Fibroblast of lung (primary cell): ENCODE measurements at regions not wholly inside any gene's neighbourhood (a gene's known extent, or its start where the extent isn't known, plus 50 kb on each side); places are given as distances from the start of the nearest gene placed in this dataset.

Source experiments
- DNase-seq, 2 donors: peaks; one replicate each; pipeline versions ENCODE4 v3.0.0 to v3.0.0-alpha.2; 2010; ENCODE audit warnings: low read depth in 2 of 2
- H2AFZ ChIP-seq: 2 replicates; pipeline ENCODE4 v1.5.1; 2012; ENCODE audit warnings: low read length, control low read depth, inconsistent platforms
- H3K27ac ChIP-seq: 2 replicates; pipeline ENCODE4 v1.5.1; 2011; ENCODE audit warnings: low read length, control low read depth; ENCODE audit not compliant: insufficient read depth
- H3K27me3 ChIP-seq: 2 replicates; pipeline ENCODE4 v1.5.1; 2011; ENCODE audit warnings: mild to moderate bottlenecking, low read length; ENCODE audit not compliant: control insufficient read depth, insufficient read depth
- H3K36me3 ChIP-seq: 2 replicates; pipeline ENCODE4 v1.5.1; 2011; ENCODE audit warnings: low read length; ENCODE audit not compliant: control insufficient read depth, insufficient read depth
- H3K4me1 ChIP-seq: 2 replicates; pipeline ENCODE4 v1.5.1; 2011; ENCODE audit warnings: low read length; ENCODE audit not compliant: control insufficient read depth, insufficient read depth; ENCODE audit errors: extremely low read depth
- H3K4me2 ChIP-seq: 2 replicates; pipeline ENCODE4 v1.5.1; 2011; ENCODE audit warnings: low read length, control low read depth; ENCODE audit not compliant: insufficient read depth; ENCODE audit errors: extremely low read depth
- H3K4me3 ChIP-seq, 4 experiments: fragments of 200-600 bp in 1 of 4; sonication (generic) in 1 of 4; replicated peaks in 1 of 4; 2 replicates each; pipeline ENCODE4 v1.5.1; 2011 to 2016; ENCODE audit warnings: low read length in 4 of 4, low read depth in 3 of 4, mild to moderate bottlenecking in 3 of 4, control low read depth in 2 of 4, inconsistent platforms in 1 of 4, mixed read lengths in 1 of 4; ENCODE audit not compliant: insufficient read depth in 1 of 4; ENCODE audit errors: control extremely low read depth in 1 of 4
- H3K79me2 ChIP-seq: 2 replicates; pipeline ENCODE4 v1.5.1; 2012; ENCODE audit warnings: mild to moderate bottlenecking, low read length, inconsistent platforms; ENCODE audit not compliant: control insufficient read depth, insufficient read depth
- H3K9ac ChIP-seq: 2 replicates; pipeline ENCODE4 v1.5.1; 2011; ENCODE audit warnings: mild to moderate bottlenecking, low read length, control low read depth; ENCODE audit not compliant: insufficient read depth
- H3K9me3 ChIP-seq: 2 replicates; pipeline ENCODE4 v1.5.1; 2012; ENCODE audit warnings: low read depth, low read length; ENCODE audit not compliant: control insufficient read depth, insufficient read depth
- H4K20me1 ChIP-seq: 2 replicates; pipeline ENCODE4 v1.5.1; 2011; ENCODE audit warnings: low read length; ENCODE audit not compliant: control insufficient read depth, insufficient read depth; ENCODE audit errors: extremely low read depth
- EZH2 ChIP-seq: IDR thresholded peaks from 2 replicates; pipeline ENCODE4 v1.5.1; 2012; ENCODE audit warnings: low read length, control low read depth, mild to moderate bottlenecking; ENCODE audit errors: missing control alignments
- TF ChIP-seq, protein P1 (sequence below), 2 donors: IDR thresholded peaks in 1 of 2; conservative IDR thresholded peaks in 1 of 2; 1 replicate in 1 of 2; 2 replicates in 1 of 2; pipeline ENCODE4 v1.5.1; 2011 to 2012; ENCODE audit warnings: low read length in 2 of 2, control low read depth in 1 of 2, inconsistent platforms in 1 of 2, low read depth in 1 of 2, mild to moderate bottlenecking in 1 of 2

DNA sequence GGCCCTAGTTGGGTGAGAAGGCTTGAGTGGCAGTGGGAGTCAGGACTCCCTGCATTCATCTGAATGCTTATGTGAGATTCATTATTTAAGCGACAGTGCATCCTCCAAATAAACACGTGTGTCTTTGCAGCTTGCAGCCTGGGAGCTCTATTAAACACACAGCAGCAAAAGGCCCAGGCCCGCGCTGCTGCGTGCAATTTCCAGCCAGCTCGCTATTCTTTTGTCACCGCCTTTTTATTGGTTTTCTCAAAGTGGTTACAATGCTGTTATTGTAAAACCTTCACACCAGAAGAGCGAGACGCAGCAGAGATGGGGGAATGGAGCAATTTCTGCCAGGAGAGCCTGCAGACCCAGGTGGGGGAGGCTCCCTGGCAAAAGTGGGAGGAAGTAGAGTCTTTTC, 252.5 kb downstream of the BCOR start:
- no peak overlapping the region for H3K4me2 ChIP-seq
- H3K36me3 ChIP-seq = no peaks in the 10 kb centered on the region
- H3K27me3 ChIP-seq = no peaks in the 10 kb centered on the region
- DNase-seq = no peak
- no peak overlapping the region for H3K9ac ChIP-seq
- H4K20me1 ChIP-seq = no peaks in the 10 kb centered on the region
- no peaks in the 10 kb centered on the region for H3K9me3 ChIP-seq
- no peaks in the 10 kb centered on the region for H3K4me1 ChIP-seq
- H2AFZ ChIP-seq = no peak overlapping the region
- H3K4me3 ChIP-seq = no peak overlapping the region
- TF ChIP-seq, protein P1, sequence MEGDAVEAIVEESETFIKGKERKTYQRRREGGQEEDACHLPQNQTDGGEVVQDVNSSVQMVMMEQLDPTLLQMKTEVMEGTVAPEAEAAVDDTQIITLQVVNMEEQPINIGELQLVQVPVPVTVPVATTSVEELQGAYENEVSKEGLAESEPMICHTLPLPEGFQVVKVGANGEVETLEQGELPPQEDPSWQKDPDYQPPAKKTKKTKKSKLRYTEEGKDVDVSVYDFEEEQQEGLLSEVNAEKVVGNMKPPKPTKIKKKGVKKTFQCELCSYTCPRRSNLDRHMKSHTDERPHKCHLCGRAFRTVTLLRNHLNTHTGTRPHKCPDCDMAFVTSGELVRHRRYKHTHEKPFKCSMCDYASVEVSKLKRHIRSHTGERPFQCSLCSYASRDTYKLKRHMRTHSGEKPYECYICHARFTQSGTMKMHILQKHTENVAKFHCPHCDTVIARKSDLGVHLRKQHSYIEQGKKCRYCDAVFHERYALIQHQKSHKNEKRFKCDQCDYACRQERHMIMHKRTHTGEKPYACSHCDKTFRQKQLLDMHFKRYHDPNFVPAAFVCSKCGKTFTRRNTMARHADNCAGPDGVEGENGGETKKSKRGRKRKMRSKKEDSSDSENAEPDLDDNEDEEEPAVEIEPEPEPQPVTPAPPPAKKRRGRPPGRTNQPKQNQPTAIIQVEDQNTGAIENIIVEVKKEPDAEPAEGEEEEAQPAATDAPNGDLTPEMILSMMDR (conservative IDR thresholded peaks at IDR 0.05 in 1 of 2, IDR thresholded peaks at IDR 0.05 in 1 of 2; ENCODE audit: low read depth in 1 of 2, low read length in 2 of 2) = no peak
- TF ChIP-seq EZH2 = no peak
- H3K27ac ChIP-seq = no peak overlapping the region
- H3K79me2 ChIP-seq = no peaks in the 10 kb centered on the region

DNA sequence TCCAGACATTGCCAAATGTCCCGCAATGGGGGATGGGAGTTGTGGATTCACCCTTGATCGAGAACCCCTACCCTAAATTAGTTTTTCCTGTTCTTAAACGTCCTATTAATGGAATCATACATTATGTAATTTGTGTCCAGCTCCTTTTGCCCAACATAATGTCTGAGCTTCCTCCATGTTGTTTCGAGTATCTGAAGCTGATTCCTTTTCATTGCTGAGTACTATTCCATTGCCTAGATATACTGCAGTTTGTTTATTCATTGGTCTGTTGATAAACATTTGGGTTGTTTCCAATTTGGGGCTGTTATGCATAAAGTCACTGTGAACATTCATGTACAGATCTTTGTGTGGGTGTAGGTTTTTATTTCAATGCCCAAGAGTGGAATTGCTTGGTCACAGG, 251.3 kb downstream of the BCOR start:
- no peak for DNase-seq
- Histone ChIP-seq H3K9me3 (no peaks in the 10 kb centered on the region), H3K4me2 (no peak overlapping the region), H3K9ac (no peak overlapping the region), H3K4me1 (no peaks in the 10 kb centered on the region), H2AFZ (no peak overlapping the region), H4K20me1 (no peaks in the 10 kb centered on the region), H3K4me3 (no peak overlapping the region), H3K27me3 (no peaks in the 10 kb centered on the region), H3K79me2 (no peaks in the 10 kb centered on the region), H3K36me3 (no peaks in the 10 kb centered on the region), H3K27ac (no peak overlapping the region)
- TF ChIP-seq, protein P1 (conservative IDR thresholded peaks at IDR 0.05 in 1 of 2, IDR thresholded peaks at IDR 0.05 in 1 of 2; ENCODE audit: low read depth in 1 of 2, low read length in 2 of 2) = no peak
- no peak for TF ChIP-seq EZH2

DNA sequence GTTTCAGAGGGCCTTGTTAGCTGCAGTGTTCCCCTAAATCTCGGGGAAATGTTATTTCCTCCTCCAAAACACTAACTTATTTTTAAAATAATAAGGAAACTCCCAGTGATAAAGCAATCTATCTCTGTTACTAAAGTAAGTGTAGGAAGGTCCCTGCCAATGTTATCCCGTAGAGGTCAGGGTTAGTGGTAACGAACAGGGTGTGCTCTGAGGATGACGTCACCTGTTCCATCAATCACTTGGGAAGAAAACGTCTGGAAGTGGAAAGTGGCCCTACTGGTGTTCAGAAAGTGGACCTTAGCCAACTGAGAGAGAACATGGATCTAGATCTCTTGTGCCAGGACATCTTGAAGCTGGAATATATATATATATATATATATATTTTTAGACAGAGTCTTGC, 249.5 kb downstream of the BCOR start:
- Histone ChIP-seq H3K36me3 (no peaks in the 10 kb centered on the region), H3K27me3 (no peaks in the 10 kb centered on the region), H3K4me2 (no peak overlapping the region), H3K4me1 (no peaks in the 10 kb centered on the region), H4K20me1 (no peaks in the 10 kb centered on the region), H3K79me2 (no peaks in the 10 kb centered on the region), H3K9me3 (no peaks in the 10 kb centered on the region), H3K4me3 (no peak overlapping the region), H3K27ac (no peak overlapping the region), H2AFZ (no peak overlapping the region), H3K9ac (no peak overlapping the region)
- peak; percentile 79 to 88 for DNase-seq
- TF ChIP-seq, protein P1 (conservative IDR thresholded peaks at IDR 0.05 in 1 of 2, IDR thresholded peaks at IDR 0.05 in 1 of 2; ENCODE audit: low read depth in 1 of 2, low read length in 2 of 2) = no peak
- no peak for TF ChIP-seq EZH2
